ENCODE measurements at regions not wholly inside any gene's neighbourhood (a gene's known extent, or its start where the extent isn't known, plus 50 kb on each side); places are given as distances from the start of the nearest gene placed in this dataset.
"Not testable (repeated sequence)": the region's sequence is repeated elsewhere in the genome, so short reads cannot be mapped to it uniquely, and the experiment has no call there.

DNA sequence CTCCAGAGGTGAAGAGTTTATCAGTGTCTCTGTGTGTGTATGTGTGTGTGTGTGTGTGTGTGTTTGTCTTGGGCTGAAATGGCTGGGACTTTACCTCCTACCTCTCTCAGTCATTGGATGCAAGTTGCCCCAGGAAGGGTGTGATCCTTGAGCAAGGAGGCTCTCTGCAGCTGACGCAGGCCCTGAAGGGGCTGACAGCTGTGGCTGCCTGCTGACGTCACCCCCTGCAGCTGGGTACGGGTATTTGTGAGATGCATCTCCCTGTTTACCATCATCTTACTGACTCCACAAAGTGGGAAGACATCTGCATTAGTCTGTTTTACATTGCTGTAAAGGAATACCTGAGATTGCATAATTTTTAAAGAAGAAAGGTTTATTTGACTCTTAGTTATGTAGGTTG, 631.5 kb upstream of the RBFOX1 start:
- Histone ChIP-seq H3K4me1 (no peaks in the 10 kb centered on the region), H3K27ac (no peak overlapping the region), H3K27me3 (no peaks in the 10 kb centered on the region), H3K4me3 (no peak overlapping the region), H3K36me3 (no peaks in the 10 kb centered on the region), H3K9me3 (no peaks in the 10 kb centered on the region)
- intact Hi-C loops (cut with DNase I; ENCODE audit: low total_unique reads) = no loop called here
- TF ChIP-seq, protein P1, sequence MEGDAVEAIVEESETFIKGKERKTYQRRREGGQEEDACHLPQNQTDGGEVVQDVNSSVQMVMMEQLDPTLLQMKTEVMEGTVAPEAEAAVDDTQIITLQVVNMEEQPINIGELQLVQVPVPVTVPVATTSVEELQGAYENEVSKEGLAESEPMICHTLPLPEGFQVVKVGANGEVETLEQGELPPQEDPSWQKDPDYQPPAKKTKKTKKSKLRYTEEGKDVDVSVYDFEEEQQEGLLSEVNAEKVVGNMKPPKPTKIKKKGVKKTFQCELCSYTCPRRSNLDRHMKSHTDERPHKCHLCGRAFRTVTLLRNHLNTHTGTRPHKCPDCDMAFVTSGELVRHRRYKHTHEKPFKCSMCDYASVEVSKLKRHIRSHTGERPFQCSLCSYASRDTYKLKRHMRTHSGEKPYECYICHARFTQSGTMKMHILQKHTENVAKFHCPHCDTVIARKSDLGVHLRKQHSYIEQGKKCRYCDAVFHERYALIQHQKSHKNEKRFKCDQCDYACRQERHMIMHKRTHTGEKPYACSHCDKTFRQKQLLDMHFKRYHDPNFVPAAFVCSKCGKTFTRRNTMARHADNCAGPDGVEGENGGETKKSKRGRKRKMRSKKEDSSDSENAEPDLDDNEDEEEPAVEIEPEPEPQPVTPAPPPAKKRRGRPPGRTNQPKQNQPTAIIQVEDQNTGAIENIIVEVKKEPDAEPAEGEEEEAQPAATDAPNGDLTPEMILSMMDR (IDR thresholded peaks at IDR 0.05) = no peak
- TF ChIP-seq POLR2A (IDR thresholded peaks at IDR 0.05) = no peak
- no peak for DNase-seq

DNA sequence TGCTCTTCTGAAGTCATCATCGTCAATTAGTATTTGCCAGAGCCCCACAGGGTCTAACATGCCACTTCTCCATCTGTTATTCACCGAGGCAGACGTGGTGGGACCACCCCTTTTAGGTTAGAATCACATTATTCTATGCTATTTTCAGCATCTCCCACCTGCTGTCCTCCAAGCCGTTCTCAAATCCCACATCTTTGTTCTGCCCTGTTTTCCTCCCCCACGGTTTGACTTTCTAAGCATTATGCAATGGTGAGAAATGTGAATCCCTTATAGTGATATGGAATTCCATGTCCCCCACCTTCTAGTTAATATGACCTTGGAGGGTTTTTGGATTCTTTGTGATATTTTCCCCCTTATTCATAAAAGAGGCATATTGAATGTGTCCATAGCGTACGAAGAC, 634.1 kb upstream of the RBFOX1 start:
- DNase-seq = no peak

DNA sequence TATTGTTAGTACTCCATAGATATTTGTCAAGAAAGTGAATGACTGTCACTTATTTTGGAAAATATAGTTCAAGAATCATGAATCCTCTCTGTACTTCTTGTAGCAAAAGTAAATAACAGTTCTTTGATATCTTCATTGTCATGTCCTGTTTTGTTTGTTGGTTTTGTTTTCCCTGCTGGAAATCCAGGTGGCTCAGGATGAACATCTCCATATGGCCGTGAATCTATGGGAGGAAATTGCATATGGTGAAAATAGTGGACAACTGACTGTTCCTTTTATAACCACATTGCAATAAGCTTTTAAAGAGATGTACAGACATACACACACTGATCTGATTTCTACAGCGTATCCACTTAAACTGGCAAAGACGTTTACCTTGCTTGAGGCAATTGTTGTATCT, 637.0 kb upstream of the RBFOX1 start:
- intact Hi-C loops (cut with DNase I; ENCODE audit: low total_unique reads) = no loop called here
- TF ChIP-seq POLR2A (IDR thresholded peaks at IDR 0.05) = no peak
- TF ChIP-seq, protein P1 (IDR thresholded peaks at IDR 0.05) = no peak

More for the DNA sequence above, 634.1 kb upstream of the RBFOX1 start:
- Histone ChIP-seq H3K4me1 (no peaks in the 10 kb centered on the region), H3K27me3 (no peaks in the 10 kb centered on the region), H3K36me3 (no peaks in the 10 kb centered on the region), H3K4me3 (no peak overlapping the region), H3K27ac (no peak overlapping the region), H3K9me3 (no peaks in the 10 kb centered on the region)
- no peak for TF ChIP-seq POLR2A (IDR thresholded peaks at IDR 0.05)
- TF ChIP-seq, protein P1 (IDR thresholded peaks at IDR 0.05) = no peak
- intact Hi-C loops (cut with DNase I; ENCODE audit: low total_unique reads) = no loop called here

DNA sequence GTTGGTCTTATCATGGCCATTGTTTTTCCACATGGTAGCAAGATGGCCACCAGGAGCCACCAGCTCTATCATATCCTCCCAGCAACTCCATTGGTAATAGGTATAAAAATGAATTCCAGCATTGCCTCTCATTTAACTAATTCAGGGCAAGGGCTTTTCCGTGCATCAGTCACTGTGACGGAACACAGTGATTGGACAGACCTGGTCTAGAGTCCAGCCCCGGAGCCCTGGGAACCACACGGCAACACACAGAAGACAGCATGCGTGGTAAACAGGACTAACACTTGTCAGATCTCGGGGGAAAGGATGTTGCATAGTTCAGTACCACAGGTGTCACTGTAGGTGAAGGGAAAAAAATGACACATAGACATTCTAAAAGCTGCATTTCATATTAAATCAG, 638.0 kb upstream of the RBFOX1 start:
- no peaks in the 10 kb centered on the region for H3K36me3 ChIP-seq
- no peak for DNase-seq
- TF ChIP-seq POLR2A (IDR thresholded peaks at IDR 0.05) = no peak
- TF ChIP-seq, protein P1 (IDR thresholded peaks at IDR 0.05) = no peak
- intact Hi-C loops (cut with DNase I; ENCODE audit: low total_unique reads) = no loop called here
- no peaks in the 10 kb centered on the region for H3K4me1 ChIP-seq
- H3K4me3 ChIP-seq = no peak overlapping the region
- H3K27me3 ChIP-seq = no peaks in the 10 kb centered on the region
- no peaks in the 10 kb centered on the region for H3K9me3 ChIP-seq
- no peak overlapping the region for H3K27ac ChIP-seq

More for the DNA sequence above, 637.0 kb upstream of the RBFOX1 start:
- H3K4me3 ChIP-seq = no peak overlapping the region
- DNase-seq = no peak
- H3K27me3 ChIP-seq = no peaks in the 10 kb centered on the region
- no peak overlapping the region for H3K27ac ChIP-seq
- no peaks in the 10 kb centered on the region for H3K4me1 ChIP-seq
- no peaks in the 10 kb centered on the region for H3K9me3 ChIP-seq
- H3K36me3 ChIP-seq = no peaks in the 10 kb centered on the region

DNA sequence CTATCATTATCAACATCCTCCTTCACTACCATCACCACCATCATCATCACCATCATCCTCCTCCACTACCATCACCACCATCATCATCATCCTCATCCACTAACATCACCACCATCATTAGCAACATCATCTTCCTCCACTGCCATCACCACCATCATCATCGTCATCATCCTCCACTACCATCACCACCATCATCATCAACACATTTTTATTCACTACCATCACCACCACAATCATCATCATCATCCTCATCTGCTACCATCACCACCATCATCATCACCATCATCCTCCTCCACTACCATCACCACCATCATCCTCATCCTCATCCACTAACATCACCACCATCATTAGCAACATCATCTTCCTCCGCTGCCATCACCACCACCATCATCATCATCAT, 639.2 kb upstream of the RBFOX1 start:
- intact Hi-C loops (cut with DNase I; ENCODE audit: low total_unique reads); H3K27ac ChIP-seq; H3K27me3 ChIP-seq: not testable (repeated sequence)

DNA sequence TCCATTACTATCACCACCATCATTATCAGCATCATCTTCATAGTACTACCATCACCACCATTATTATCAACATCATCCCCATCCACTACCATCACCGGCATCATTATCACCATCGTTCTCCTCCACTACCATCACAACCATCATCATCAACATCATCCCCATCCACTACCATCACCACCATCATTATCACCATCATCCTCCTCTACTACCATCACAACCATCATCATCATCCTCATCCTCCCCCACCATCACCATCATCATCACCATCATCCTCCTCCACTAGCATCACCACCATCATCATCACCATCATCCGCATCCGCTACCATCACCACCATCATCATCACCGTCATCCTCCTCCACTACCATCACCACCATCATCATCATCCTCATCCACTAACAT, 639.8 kb upstream of the RBFOX1 start:
- no peak for TF ChIP-seq POLR2A (IDR thresholded peaks at IDR 0.05)
- TF ChIP-seq, protein P1 (IDR thresholded peaks at IDR 0.05) = no peak
- Histone ChIP-seq H3K27ac (no peak overlapping the region), H3K9me3 (no peaks in the 10 kb centered on the region), H3K27me3 (no peaks in the 10 kb centered on the region), H3K4me1 (no peaks in the 10 kb centered on the region), H3K36me3 (no peaks in the 10 kb centered on the region), H3K4me3 (no peak overlapping the region)
- intact Hi-C loops (cut with DNase I; ENCODE audit: low total_unique reads) = no loop called here
- no peak for DNase-seq

More for the DNA sequence above, 639.2 kb upstream of the RBFOX1 start:
- H3K36me3 ChIP-seq, H3K9me3 ChIP-seq, H3K4me1 ChIP-seq, DNase-seq, H3K4me3 ChIP-seq: not testable (repeated sequence)

Data from uterus (tissue), 3 donors.